HG03025 (cell line): ENCODE measurements at regions not wholly inside any gene's neighbourhood (a gene's known extent, or its start where the extent isn't known, plus 50 kb on each side); places are given as distances from the start of the nearest gene placed in this dataset.
A peak's percentile ranks its signal among the peaks of the same experiment; 100 is the strongest.

Source experiments
- ATAC-seq: cut with Tn5 transposase; IDR thresholded peaks from one replicate; pipeline ENCODE4 v1.9.1; 2021; ENCODE audit warnings: mild to moderate bottlenecking, moderate library complexity; ENCODE audit not compliant: unreplicated experiment, low FRiP score

DNA sequence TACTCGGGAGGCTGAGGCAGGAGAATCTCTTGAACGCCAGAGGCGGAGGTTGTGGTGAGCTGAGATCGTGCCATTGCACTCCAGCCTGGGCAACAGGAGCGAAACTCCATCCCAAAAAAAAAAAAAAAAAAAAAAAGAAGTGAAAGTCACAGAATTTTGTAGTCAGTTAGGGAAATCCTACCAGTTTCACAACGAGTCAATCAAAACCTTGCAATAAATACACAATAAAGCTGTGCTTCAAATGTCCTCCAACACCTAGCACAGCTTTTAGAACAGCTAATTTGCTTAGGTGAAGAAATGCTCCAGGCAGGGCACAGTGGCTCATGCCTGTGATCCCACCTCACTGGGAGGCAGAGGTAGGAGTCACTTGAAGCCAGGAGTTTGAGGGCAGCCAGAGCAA, 112.8 kb upstream of the ATF7IP start:
- no peak for ATAC-seq

DNA sequence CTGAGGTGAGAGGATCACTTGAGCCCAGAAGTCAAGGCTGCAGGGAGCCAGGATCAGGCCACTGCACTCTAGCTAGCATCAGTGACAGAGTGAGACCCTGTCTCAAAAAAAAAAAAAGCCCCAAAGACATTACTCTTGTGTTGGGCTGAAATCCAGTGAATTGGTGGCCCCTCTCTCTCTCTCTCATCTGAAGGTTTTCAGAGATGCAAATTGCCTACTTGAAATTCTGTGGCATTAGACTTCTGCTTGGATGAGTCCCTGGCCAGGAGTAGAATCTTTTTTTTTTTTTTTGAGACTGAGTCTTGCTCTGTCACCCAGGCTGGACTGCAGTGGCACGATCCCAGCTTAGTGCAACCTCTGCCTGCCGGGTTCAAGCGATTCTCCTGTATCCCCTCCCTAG, 112.0 kb upstream of the ATF7IP start:
- ATAC-seq: no peak

DNA sequence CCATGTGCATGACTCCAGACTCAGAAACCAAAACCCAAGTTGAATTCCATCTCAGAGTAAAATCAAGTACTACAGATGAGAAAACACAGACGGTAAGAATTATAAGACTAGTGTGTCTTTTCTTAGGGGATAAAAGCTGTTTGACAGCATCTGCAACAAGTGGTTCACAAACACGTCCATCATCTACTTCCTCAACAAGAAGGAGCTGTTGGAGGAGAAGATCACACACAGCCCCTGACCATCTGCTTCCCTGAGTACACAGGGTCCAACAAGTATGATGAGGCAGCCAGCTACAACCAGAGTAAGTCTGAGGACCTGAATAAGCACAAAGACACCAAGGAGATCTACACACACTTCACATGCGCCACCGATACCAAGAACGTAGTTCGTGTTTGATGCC, 110.7 kb upstream of the ATF7IP start:
- no peak for ATAC-seq

- no peak for ATAC-seq
These were observed 109.4 kb upstream of the ATF7IP start for GRCh38 chr12:14256121-14256520.

- no peak for ATAC-seq
These were observed 108.8 kb upstream of the ATF7IP start for GRCh38 chr12:14256555-14257169.

GRCh38 chr12:14257303-14257733, 108.2 kb upstream of the ATF7IP start:
- ATAC-seq: no peak

DNA sequence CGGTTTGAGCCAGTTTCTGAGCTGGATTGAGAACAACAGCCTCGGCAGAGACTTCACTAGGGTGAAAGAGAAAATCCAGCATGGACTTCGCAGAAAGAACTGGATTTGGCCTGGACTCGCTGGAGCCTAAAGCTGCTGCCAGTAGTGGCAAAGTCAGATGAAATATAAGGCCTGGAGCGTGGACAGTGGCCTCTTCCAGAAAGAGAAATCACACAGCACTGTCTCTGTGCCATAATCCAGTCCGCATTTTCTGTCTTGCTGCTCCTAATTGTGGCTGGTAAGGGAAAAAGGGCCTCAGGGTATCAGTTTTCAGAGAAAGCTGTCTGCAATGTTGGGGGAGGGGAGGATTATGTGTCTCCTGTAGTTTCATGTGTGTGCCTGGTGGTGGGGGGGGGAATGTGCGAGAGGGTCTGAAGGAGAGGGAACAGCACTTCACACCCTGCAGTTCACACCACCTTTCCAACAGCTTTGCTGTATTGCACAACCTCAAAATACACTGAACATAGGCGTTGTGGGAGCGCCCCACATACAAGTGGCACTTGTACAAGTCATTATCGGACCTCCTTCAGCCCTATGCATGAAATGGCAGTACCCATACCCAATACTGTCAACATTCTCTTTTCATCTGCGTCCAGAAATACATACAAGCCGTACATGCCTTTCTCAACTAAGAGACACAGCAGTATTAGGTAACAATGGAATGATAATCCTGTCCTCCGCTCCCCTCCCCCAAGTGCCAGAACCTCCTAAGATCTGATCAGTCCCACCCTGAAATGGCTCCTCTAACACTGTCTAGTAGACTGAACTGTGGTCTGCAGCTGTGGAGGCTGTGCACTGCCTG, 107.5 kb upstream of the ATF7IP start:
- peak; percentile 64 for ATAC-seq

GRCh38 chr12:14258575-14258940, 106.9 kb upstream of the ATF7IP start:
- no peak for ATAC-seq

DNA sequence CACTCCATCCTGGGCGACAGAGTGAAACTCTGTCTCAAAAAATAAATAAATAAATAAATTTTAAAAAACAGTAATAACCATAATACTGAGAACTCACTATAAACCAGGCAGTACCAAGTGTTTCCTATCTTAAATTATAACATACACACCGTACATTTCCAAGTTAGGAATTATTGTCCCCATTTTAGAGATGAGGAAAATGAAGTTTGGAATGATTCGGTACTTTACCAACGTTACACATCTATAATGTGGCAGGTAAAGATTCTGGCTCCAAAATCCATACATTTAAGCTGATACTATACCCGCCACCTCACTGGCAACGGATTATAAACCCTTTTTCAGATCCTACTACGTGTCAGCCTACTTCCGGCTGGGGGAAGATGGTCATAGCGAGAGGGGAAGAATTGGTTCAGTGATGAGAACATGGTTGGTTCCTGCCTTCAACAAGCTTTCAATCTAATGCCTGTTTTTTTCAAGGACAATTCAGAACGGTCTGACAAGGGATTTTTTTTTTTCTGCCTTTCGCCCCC, 105.9 kb upstream of the ATF7IP start:
- ATAC-seq: no peak

- ATAC-seq: no peak
These were observed 105.2 kb upstream of the ATF7IP start for GRCh38 chr12:14260011-14260993.

DNA sequence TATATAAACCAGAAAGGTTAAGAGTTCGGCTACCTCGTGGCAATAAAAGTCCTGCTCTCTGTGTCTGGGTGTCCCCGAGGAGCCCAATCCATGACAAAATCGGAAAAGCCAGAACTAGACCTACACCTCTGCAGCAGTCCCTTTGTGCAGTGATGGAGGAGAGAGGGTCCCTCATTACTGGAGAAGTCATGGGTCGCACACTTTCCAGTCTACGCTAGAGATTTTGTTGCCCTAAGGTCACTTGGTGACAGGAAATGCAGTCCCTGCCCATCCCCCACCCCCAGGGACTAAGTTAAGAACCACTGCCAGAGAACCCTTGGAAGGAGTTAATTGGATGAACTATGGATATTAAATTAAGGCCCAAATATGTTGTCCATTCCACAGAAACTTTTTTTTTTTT, 104.4 kb upstream of the ATF7IP start:
- no peak for ATAC-seq

GRCh38 chr12:14261861-14262260, 103.6 kb upstream of the ATF7IP start:
- no peak for ATAC-seq

DNA sequence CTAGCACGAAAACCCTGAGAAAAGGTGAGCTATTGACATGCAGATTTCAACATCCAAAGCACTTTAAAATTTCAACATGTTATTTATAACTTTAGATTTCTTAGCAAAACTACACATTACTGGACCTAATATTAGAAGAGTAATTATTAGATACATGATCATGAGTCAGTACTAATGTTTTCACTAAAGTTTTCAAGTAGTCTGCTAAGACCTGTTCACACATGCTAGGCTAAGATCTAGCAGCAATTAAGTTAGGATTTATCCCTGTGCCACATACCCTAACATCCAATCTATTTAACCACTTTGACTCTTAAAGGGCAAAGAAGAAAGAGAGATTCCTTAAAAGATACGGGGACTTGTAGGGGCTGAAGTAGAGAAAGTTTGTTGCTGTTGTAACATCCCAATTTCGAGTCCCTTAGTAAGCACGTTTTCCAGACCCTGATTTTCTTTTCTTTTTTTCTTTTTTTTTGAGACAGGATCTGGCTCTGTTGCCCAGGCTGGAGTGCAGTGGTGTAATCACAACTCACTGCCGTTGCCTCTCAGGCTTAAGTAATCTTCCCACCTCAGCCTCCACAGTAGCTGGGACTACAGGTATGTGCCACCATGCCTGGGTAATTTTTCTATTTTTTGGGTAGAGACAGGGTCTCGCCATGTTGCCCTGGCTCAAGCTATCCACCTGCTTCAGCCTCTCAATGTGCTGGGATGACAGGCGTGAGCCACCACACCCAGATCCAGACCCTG, 102.5 kb upstream of the ATF7IP start:
- ATAC-seq: no peak

DNA sequence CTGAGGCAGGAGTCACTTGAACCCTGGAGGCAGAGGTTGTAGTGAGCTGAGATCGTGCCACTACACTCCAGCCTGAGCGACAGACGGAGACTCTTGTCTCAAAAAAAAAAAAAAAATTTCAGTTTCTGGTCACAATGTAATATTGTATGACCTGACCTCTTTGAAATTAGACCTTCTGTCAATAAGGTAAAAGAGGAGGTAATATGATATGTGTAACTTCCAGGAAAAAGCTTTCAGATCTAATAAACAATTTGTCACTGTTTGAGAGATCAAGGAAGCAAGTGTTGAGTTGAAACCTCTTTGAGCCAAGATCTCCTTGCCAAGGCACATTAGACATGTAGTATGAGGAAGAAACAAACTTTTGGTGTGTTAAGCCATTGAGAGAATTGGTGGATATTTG, 101.7 kb upstream of the ATF7IP start:
- ATAC-seq: no peak

DNA sequence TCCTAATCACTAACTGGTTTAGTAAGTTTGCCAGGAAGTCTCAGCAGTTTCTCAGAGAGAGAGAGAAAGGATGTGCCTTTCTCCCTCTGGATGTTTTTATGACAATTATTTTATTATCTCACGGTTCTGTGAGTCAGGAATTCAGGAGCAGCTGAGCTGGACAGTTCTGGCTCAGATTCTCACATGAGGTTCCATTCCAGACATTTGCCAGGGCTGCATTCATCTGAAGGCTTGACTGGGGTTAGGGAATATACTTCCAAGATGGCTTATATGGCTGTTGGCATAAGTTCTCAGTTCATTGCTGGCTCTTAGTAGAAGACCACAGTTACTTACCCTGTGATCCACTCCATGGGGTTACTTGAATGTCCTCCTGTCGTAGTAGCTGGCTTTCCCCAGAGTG, 101.2 kb upstream of the ATF7IP start:
- ATAC-seq: no peak

DNA sequence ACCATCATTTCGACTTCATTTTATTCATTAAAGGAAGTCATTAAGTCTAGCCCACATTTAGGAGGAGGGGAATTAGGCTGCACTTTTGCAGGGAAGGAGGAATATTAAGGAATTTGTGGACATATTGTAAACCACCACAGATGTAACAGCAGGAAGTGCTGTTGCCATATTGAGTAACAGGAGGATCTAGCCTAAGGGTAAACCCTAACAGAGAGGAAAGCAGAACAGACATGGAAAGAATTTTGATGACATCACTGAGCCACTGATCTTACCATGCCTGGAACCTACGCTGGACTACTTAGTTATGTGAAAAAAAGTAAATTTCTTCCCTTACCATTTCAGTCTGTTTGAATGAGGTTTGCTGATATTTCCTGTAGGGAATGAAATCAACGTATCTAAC, 100.7 kb upstream of the ATF7IP start:
- ATAC-seq: no peak

GRCh38 chr12:14268120-14268515, 97.4 kb upstream of the ATF7IP start:
- ATAC-seq: no peak

GRCh38 chr12:14270392-14270791, 95.1 kb upstream of the ATF7IP start:
- no peak for ATAC-seq

- ATAC-seq: no peak
These were observed 92.2 kb upstream of the ATF7IP start for GRCh38 chr12:14272956-14273912.
